ENCODE measurements at regions not wholly inside any gene's neighbourhood (a gene's known extent, or its start where the extent isn't known, plus 50 kb on each side); places are given as distances from the start of the nearest gene placed in this dataset.

- TF ChIP-seq CTCF (IDR thresholded peaks at IDR 0.05; ENCODE audit: control extremely low read depth, extremely low read depth): no peak
- WGBS, 2 donors: 78 to 90% methylated on average over 1 of the region's 1 CpG
- H3K9me3 ChIP-seq (ENCODE audit: control insufficient read depth in 4 of 4, insufficient read depth in 3 of 4, low read length in 3 of 4): peaks cover 0 to 4% (median 0%) of the 10 kb centered on the region in 4 donors
- no peaks in the 10 kb centered on the region for H3K36me3 ChIP-seq (ENCODE audit: control insufficient read depth in 4 of 4, insufficient read depth in 4 of 4, low read length in 4 of 4)
- no peak overlapping the region for H3K27ac ChIP-seq (ENCODE audit: low read depth in 1 of 2, low read length in 1 of 2)
- no peak overlapping the region for H3K9ac ChIP-seq (ENCODE audit: insufficient read depth in 1 of 2, low read length in 2 of 2)
- ATAC-seq (ENCODE audit: insufficient read depth, low FRiP score) (no peak), DNase-seq (no peak)
- H3K27me3 ChIP-seq (ENCODE audit: control insufficient read depth in 3 of 3, insufficient read depth in 3 of 3, low read length in 2 of 3): no peaks in the 10 kb centered on the region
- no peak overlapping the region for H3K4me3 ChIP-seq
- H3K4me1 ChIP-seq (ENCODE audit: control insufficient read depth in 5 of 5, insufficient read depth in 5 of 5, low read length in 5 of 5): no peaks in the 10 kb centered on the region
These were observed 760.2 kb upstream of the AADAT start for GRCh38 chr4:170849969-170850368.

- H3K27me3 ChIP-seq (ENCODE audit: control insufficient read depth in 3 of 3, insufficient read depth in 3 of 3, low read length in 2 of 3): no peaks in the 10 kb centered on the region
- H3K9me3 ChIP-seq (ENCODE audit: control insufficient read depth in 4 of 4, insufficient read depth in 3 of 4, low read length in 3 of 4): peaks cover 0 to 3% (median 0%) of the 10 kb centered on the region in 4 donors
- DNase-seq (no peak), ATAC-seq (ENCODE audit: insufficient read depth, low FRiP score) (no peak)
- H3K9ac ChIP-seq (ENCODE audit: insufficient read depth in 1 of 2, low read length in 2 of 2): no peak overlapping the region
- no peaks in the 10 kb centered on the region for H3K4me1 ChIP-seq (ENCODE audit: control insufficient read depth in 5 of 5, insufficient read depth in 5 of 5, low read length in 5 of 5)
- no peak overlapping the region for H3K27ac ChIP-seq (ENCODE audit: low read depth in 1 of 2, low read length in 1 of 2)
- no peak for TF ChIP-seq CTCF (IDR thresholded peaks at IDR 0.05; ENCODE audit: control extremely low read depth, extremely low read depth)
- no peaks in the 10 kb centered on the region for H3K36me3 ChIP-seq (ENCODE audit: control insufficient read depth in 4 of 4, insufficient read depth in 4 of 4, low read length in 4 of 4)
- 80 to 94% methylated on average over 3 of the region's 3 CpGs for WGBS, 2 donors
- no peak overlapping the region for H3K4me3 ChIP-seq
These were observed 738.0 kb upstream of the AADAT start for GRCh38 chr4:170827562-170828274.

- ATAC-seq (ENCODE audit: insufficient read depth, low FRiP score) (no peak), DNase-seq (no peak)
- Histone ChIP-seq H3K27ac (ENCODE audit: low read depth in 1 of 2, low read length in 1 of 2) (no peak overlapping the region), H3K36me3 (ENCODE audit: control insufficient read depth in 4 of 4, insufficient read depth in 4 of 4, low read length in 4 of 4) (no peaks in the 10 kb centered on the region), H3K9ac (ENCODE audit: insufficient read depth in 1 of 2, low read length in 2 of 2) (no peak overlapping the region), H3K4me3 (no peak overlapping the region), H3K9me3 (ENCODE audit: control insufficient read depth in 4 of 4, insufficient read depth in 3 of 4, low read length in 3 of 4) (peaks cover 0 to 8% (median 4%) of the 10 kb centered on the region in 4 donors), H3K27me3 (ENCODE audit: control insufficient read depth in 3 of 3, insufficient read depth in 3 of 3, low read length in 2 of 3) (no peaks in the 10 kb centered on the region), H3K4me1 (ENCODE audit: control insufficient read depth in 5 of 5, insufficient read depth in 5 of 5, low read length in 5 of 5) (no peaks in the 10 kb centered on the region)
- WGBS, 2 donors: 30 to 34% methylated on average over 2 of the region's 2 CpGs
- no peak for TF ChIP-seq CTCF (IDR thresholded peaks at IDR 0.05; ENCODE audit: control extremely low read depth, extremely low read depth)
These were observed 729.0 kb upstream of the AADAT start for GRCh38 chr4:170818786-170819185.

DNA sequence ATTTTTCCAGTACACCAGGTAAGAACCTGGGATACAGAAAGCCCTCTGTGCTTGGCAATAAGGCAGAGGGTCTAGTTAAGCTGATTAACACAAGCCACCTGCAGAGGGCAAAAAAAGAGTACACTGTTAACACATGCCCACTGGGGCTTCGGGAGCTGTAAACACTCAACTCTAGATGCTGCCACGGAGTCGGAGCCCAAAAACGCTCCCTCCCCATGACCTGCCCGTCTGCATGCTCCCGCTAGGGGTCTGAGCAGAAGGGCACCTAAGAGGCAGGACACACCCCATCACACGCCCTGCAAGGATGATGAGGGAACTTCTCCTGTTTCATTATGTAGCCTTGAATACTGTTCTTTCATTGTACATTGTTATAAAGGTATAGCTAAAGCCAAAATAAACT lies 715.6 kb upstream of the AADAT start:
- no peaks in the 10 kb centered on the region for H3K36me3 ChIP-seq (ENCODE audit: control insufficient read depth in 4 of 4, insufficient read depth in 4 of 4, low read length in 4 of 4)
- no peaks in the 10 kb centered on the region for H3K27me3 ChIP-seq (ENCODE audit: control insufficient read depth in 3 of 3, insufficient read depth in 3 of 3, low read length in 2 of 3)
- WGBS, 2 donors: 77 to 90% methylated on average over 7 of the region's 7 CpGs
- H3K27ac ChIP-seq (ENCODE audit: low read depth in 1 of 2, low read length in 1 of 2): no peak overlapping the region
- ATAC-seq (ENCODE audit: insufficient read depth, low FRiP score) (no peak), DNase-seq (no peak)
- no peak overlapping the region for H3K9ac ChIP-seq (ENCODE audit: insufficient read depth in 1 of 2, low read length in 2 of 2)
- no peak overlapping the region for H3K4me3 ChIP-seq
- peaks cover 0 to 2% (median 0%) of the 10 kb centered on the region in 4 donors for H3K9me3 ChIP-seq (ENCODE audit: control insufficient read depth in 4 of 4, insufficient read depth in 3 of 4, low read length in 3 of 4)
- H3K4me1 ChIP-seq (ENCODE audit: control insufficient read depth in 5 of 5, insufficient read depth in 5 of 5, low read length in 5 of 5): no peaks in the 10 kb centered on the region
- no peak for TF ChIP-seq CTCF (IDR thresholded peaks at IDR 0.05; ENCODE audit: control extremely low read depth, extremely low read depth)
